HCT116 (cell line): ENCODE measurements at regions not wholly inside any gene's neighbourhood (a gene's known extent, or its start where the extent isn't known, plus 50 kb on each side); places are given as distances from the start of the nearest gene placed in this dataset.
"Not testable (repeated sequence)": the region's sequence is repeated elsewhere in the genome, so short reads cannot be mapped to it uniquely, and the experiment has no call there.

Experiments
- ATAC-seq: fragments of 200-7000 bp; cut with Tn5 transposase; 2 replicates; pipeline ENCODE4 v1.9.1; 2020; ENCODE audit warnings: mild to moderate bottlenecking, moderate library complexity
- BruUV-seq: library from RNA; stranded (reverse); fragments of 400-500 nt; replicated peaks from 2 replicates; lab custom pipeline; 2021; lab: Mats Ljungman, UMichigan
- CTCF ChIA-PET: fragments of 300-600 bp; sonication (Branson Sonifier 250); formaldehyde crosslinking; loops from one replicate; lab custom pipeline; 2021; ENCODE audit warnings: antibody characterized with exemption; lab: Charles Lee
- POLR2A ChIA-PET: fragments of 300-600, 350-600 bp; sonication (Branson Sonifier 250); formaldehyde crosslinking; loops from one replicate; lab custom pipeline; 2021; ENCODE audit warnings: antibody characterized with exemption; lab: Charles Lee
- RAD21 ChIA-PET, 2 experiments: fragments of 300-600 bp; sonication (Branson Sonifier 250); formaldehyde crosslinking; loops; one replicate each; lab custom pipeline; 2023; ENCODE audit warnings: low total read pairs in 2 of 2; ENCODE audit not compliant: uncharacterized antibody in 2 of 2, unreplicated experiment in 2 of 2, low non-redundant PET in 1 of 2; lab: Charles Lee
- DNase-seq: peaks from one replicate; pipeline ENCODE4 v3.0.0-alpha.2; 2010; ENCODE audit warnings: low read depth, low spot score
- H2AFZ ChIP-seq: fragments of 200-600 bp; shearing (Covaris generic), sonication (generic); 2 replicates; pipeline ENCODE4 v1.6.1; 2017; ENCODE audit warnings: low read depth, mixed run types, mixed read lengths, antibody characterized with exemption, low read length; ENCODE audit not compliant: poor library complexity, severe bottlenecking
- H3K27ac ChIP-seq: 2 replicates; pipeline ENCODE4 v1.5.1; 2012; ENCODE audit warnings: low read depth, low read length
- H3K27me3 ChIP-seq: fragments of 200-600 bp; sonication (generic); 2 replicates; pipeline ENCODE4 v1.6.1; 2016; ENCODE audit warnings: mixed run types, low read length, mixed read lengths; ENCODE audit not compliant: insufficient read depth
- H3K36me3 ChIP-seq, 2 experiments: fragments of 200-500 bp in 1 of 2; fragments of 200-600 bp in 1 of 2; sonication (Bioruptor generic) in 1 of 2; sonication (generic) in 1 of 2; 2 replicates each; pipeline versions ENCODE4 v1.5.1 to v1.6.1; 2014 to 2016; ENCODE audit warnings: low read length in 2 of 2, inconsistent platforms in 1 of 2, mixed read lengths in 1 of 2, mixed run types in 1 of 2; ENCODE audit not compliant: insufficient read depth in 2 of 2, control insufficient read depth in 1 of 2
- H3K4me1 ChIP-seq, 2 experiments: fragments of 200-600 bp in 1 of 2; sonication (generic) in 1 of 2; 2 replicates each; pipeline versions ENCODE4 v1.5.1 to v1.6.1; 2012 to 2017; ENCODE audit warnings: low read length in 2 of 2, inconsistent platforms in 1 of 2, mild to moderate bottlenecking in 1 of 2, mixed read lengths in 1 of 2, mixed run types in 1 of 2, moderate library complexity in 1 of 2; ENCODE audit not compliant: insufficient read depth in 2 of 2, control insufficient read depth in 1 of 2
- H3K4me2 ChIP-seq: fragments of 200-600 bp; sonication (generic); 2 replicates; pipeline ENCODE4 v1.6.1; 2017; ENCODE audit warnings: mixed run types, low read length, mixed read lengths
- H3K4me3 ChIP-seq, 2 experiments: fragments of 200-600 bp in 1 of 2; sonication (generic) in 1 of 2; replicated peaks in 1 of 2; 2 replicates each; pipeline ENCODE4 v1.5.1; 2011 to 2016; ENCODE audit warnings: low read length in 2 of 2, control low read depth in 1 of 2, low read depth in 1 of 2, mild to moderate bottlenecking in 1 of 2, mixed read lengths in 1 of 2, mixed run types in 1 of 2
- H3K79me2 ChIP-seq: fragments of 200-600 bp; sonication (generic); 2 replicates; pipeline ENCODE4 v1.6.1; 2017; ENCODE audit warnings: mild to moderate bottlenecking, mixed run types, low read length, moderate library complexity, mixed read lengths; ENCODE audit not compliant: insufficient read depth
- H3K9ac ChIP-seq: fragments of 200-600 bp; sonication (generic); 2 replicates; pipeline ENCODE4 v1.6.1; 2016; ENCODE audit warnings: low read length, mixed read lengths
- H3K9me2 ChIP-seq: fragments of 200-600 bp; sonication (generic), shearing (Covaris generic); 2 replicates; pipeline ENCODE4 v1.6.1; 2017; ENCODE audit warnings: mixed run types, mild to moderate bottlenecking, moderate library complexity; ENCODE audit not compliant: insufficient read depth
- H3K9me3 ChIP-seq, 2 experiments: fragments of 200-500 bp in 1 of 2; fragments of 200-600 bp in 1 of 2; sonication (Bioruptor generic) in 1 of 2; sonication (generic) in 1 of 2; 2 replicates each; pipeline ENCODE4 v1.6.1; 2014 to 2017; ENCODE audit warnings: low read length in 2 of 2, mixed read lengths in 2 of 2, inconsistent platforms in 1 of 2, low read depth in 1 of 2, mild to moderate bottlenecking in 1 of 2, mixed run types in 1 of 2, moderate library complexity in 1 of 2; ENCODE audit not compliant: control insufficient read depth in 1 of 2, insufficient read depth in 1 of 2
- H4K20me1 ChIP-seq: fragments of 200-600 bp; sonication (generic), shearing (Covaris generic); 2 replicates; pipeline ENCODE4 v1.6.1; 2017; ENCODE audit warnings: mixed run types, mild to moderate bottlenecking, moderate library complexity; ENCODE audit not compliant: insufficient read depth
- CBX3 ChIP-seq: IDR thresholded peaks from 2 replicates; pipeline ENCODE4 v1.6.1; 2012; ENCODE audit warnings: low read depth
- EGR1 ChIP-seq: IDR thresholded peaks from 2 replicates; pipeline ENCODE4 v1.6.1; 2012; ENCODE audit warnings: low read depth
- ELF1 ChIP-seq: IDR thresholded peaks from 2 replicates; pipeline ENCODE4 v1.6.1; 2012; ENCODE audit warnings: low read depth, borderline replicate concordance
- EZH2phosphoT487 ChIP-seq: fragments of 200-600 bp; IDR thresholded peaks from 2 replicates; pipeline ENCODE4 v1.6.1; 2018; ENCODE audit warnings: antibody characterized with exemption, borderline replicate concordance
- FOSL1 ChIP-seq: IDR thresholded peaks from 2 replicates; pipeline ENCODE4 v1.6.1; 2012; ENCODE audit warnings: low read depth
- SRF ChIP-seq: IDR thresholded peaks from 2 replicates; pipeline ENCODE4 v1.6.1; 2012; ENCODE audit warnings: low read depth
- YY1 ChIP-seq: IDR thresholded peaks from 2 replicates; pipeline ENCODE4 v1.6.1; 2011; ENCODE audit warnings: low read length, low read depth, moderate library complexity, mild to moderate bottlenecking; ENCODE audit not compliant: insufficient replicate concordance; ENCODE audit errors: extremely low read depth
- ZBTB33 ChIP-seq: IDR thresholded peaks from 2 replicates; pipeline ENCODE4 v1.6.1; 2011; ENCODE audit warnings: mild to moderate bottlenecking, low read length, moderate library complexity; ENCODE audit not compliant: insufficient replicate concordance; ENCODE audit errors: extremely low read depth
- ZFX ChIP-seq: fragments of 450-650 bp; IDR thresholded peaks from 2 replicates; pipeline ENCODE4 v1.6.1; 2017
- ZNF274 ChIP-seq: fragments of 200-500 bp; sonication (Bioruptor generic); IDR thresholded peaks from 2 replicates; pipeline ENCODE4 v1.6.1; 2014; ENCODE audit warnings: mild to moderate bottlenecking, low read depth, low read length, inconsistent platforms
- intact Hi-C: fragments of 100-400 bp; cut with micrococcal nuclease; formaldehyde crosslinking; loops from 2 replicates; pipeline ENCODE4 v1.10.0; 2022
- TF ChIP-seq, protein P1 (sequence below): IDR thresholded peaks from 2 replicates; pipeline ENCODE4 v1.6.1; 2012; ENCODE audit warnings: low read depth
- TF ChIP-seq, protein P2 (sequence below): IDR thresholded peaks from 2 replicates; pipeline ENCODE4 v1.6.1; 2012
- TF ChIP-seq, protein P3 (sequence below): IDR thresholded peaks from 2 replicates; pipeline ENCODE4 v1.6.1; 2012

DNA sequence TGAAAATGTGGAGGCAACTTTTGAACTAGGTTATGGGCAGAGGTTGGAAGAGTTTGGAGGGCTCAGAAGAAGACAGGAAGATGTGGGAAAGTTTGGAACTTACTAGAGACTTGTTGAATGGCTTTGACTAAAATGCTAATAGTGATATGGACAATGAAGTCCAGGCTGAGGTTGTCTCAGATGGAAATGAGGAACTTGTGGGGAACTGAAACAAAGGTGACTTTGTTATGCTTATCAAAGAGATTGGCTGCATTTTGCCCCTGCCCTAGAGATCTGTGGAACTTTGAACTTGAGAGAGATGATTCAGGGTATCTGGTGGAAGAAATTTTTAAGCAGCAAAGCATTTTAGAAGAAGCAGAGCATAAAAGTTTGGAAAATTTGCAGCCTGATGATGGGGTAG lies 499.7 kb upstream of the ATP2B1 start:
- RAD21 ChIA-PET, CTCF ChIA-PET, H3K79me2 ChIP-seq, H3K27ac ChIP-seq, ATAC-seq, H3K4me3 ChIP-seq, POLR2A ChIA-PET, H3K27me3 ChIP-seq, intact Hi-C loops, H2AFZ ChIP-seq, H3K4me2 ChIP-seq, H4K20me1 ChIP-seq, H3K4me1 ChIP-seq, H3K9me2 ChIP-seq, H3K9ac ChIP-seq, DNase-seq, H3K9me3 ChIP-seq, H3K36me3 ChIP-seq, BruUV-seq: not testable (repeated sequence)

- Histone ChIP-seq H3K36me3 (no peaks in the 10 kb centered on the region), H2AFZ (no peak overlapping the region), H3K9me3 (0 out of 4 replicates have a peak, but pooled peaks cover 0 to 6% of the 10 kb centered on the region in 2 experiments), H3K4me3 (no peak overlapping the region), H3K4me1 (no peaks in the 10 kb centered on the region), H3K79me2 (no peaks in the 10 kb centered on the region), H3K4me2 (no peak overlapping the region), H3K9ac (no peak overlapping the region), H3K27me3 (no peaks in the 10 kb centered on the region), H3K27ac (no peak overlapping the region), H4K20me1 (no peaks in the 10 kb centered on the region), H3K9me2 (0 out of 2 replicates have a peak, but pooled peaks cover 3% of the 10 kb centered on the region)
- no peak for DNase-seq
- ATAC-seq, result no peak
- ChIA-PET CTCF (no interaction called here), RAD21 (no interaction called here), POLR2A (no interaction called here)
- intact Hi-C loops, result no loop called here
- no TSS peak for BruUV-seq
- TF ChIP-seq, protein P1, sequence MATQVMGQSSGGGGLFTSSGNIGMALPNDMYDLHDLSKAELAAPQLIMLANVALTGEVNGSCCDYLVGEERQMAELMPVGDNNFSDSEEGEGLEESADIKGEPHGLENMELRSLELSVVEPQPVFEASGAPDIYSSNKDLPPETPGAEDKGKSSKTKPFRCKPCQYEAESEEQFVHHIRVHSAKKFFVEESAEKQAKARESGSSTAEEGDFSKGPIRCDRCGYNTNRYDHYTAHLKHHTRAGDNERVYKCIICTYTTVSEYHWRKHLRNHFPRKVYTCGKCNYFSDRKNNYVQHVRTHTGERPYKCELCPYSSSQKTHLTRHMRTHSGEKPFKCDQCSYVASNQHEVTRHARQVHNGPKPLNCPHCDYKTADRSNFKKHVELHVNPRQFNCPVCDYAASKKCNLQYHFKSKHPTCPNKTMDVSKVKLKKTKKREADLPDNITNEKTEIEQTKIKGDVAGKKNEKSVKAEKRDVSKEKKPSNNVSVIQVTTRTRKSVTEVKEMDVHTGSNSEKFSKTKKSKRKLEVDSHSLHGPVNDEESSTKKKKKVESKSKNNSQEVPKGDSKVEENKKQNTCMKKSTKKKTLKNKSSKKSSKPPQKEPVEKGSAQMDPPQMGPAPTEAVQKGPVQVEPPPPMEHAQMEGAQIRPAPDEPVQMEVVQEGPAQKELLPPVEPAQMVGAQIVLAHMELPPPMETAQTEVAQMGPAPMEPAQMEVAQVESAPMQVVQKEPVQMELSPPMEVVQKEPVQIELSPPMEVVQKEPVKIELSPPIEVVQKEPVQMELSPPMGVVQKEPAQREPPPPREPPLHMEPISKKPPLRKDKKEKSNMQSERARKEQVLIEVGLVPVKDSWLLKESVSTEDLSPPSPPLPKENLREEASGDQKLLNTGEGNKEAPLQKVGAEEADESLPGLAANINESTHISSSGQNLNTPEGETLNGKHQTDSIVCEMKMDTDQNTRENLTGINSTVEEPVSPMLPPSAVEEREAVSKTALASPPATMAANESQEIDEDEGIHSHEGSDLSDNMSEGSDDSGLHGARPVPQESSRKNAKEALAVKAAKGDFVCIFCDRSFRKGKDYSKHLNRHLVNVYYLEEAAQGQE, result no peak
- TF ChIP-seq ZNF274 (no peak), ELF1 (no peak), CBX3 (no peak), SRF (no peak), ZFX (no peak), ZBTB33 (no peak), EGR1 (no peak), FOSL1 (no peak), EZH2phosphoT487 (no peak), YY1 (no peak)
- TF ChIP-seq, protein P2, sequence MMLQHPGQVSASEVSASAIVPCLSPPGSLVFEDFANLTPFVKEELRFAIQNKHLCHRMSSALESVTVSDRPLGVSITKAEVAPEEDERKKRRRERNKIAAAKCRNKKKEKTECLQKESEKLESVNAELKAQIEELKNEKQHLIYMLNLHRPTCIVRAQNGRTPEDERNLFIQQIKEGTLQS, result no peak
- TF ChIP-seq, protein P3, sequence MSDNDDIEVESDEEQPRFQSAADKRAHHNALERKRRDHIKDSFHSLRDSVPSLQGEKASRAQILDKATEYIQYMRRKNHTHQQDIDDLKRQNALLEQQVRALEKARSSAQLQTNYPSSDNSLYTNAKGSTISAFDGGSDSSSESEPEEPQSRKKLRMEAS, result no peak
These were observed 499.2 kb upstream of the ATP2B1 start for GRCh38 chr12:90207799-90208198.
